Left lung (tissue), 4 donors: ENCODE measurements at regions not wholly inside any gene's neighbourhood (a gene's known extent, or its start where the extent isn't known, plus 50 kb on each side); places are given as distances from the start of the nearest gene placed in this dataset.
A peak's percentile ranks its signal among the peaks of the same experiment; 100 is the strongest.

Experiments used
- ATAC-seq: fragments of 200-7000 bp; cut with Tn5 transposase; one replicate; pipeline ENCODE4 v1.9.1; 2020; ENCODE audit warnings: moderate library complexity
- DNase-seq, 4 donors: peaks; one replicate each; pipeline ENCODE4 v3.0.0-alpha.2; 2013 to 2020
- H3K27ac ChIP-seq, 2 donors: fragments of 200-600 bp; sonication (generic) in 1 of 2; one replicate each; pipeline versions ENCODE4 v1.5.0 to v1.8.0; 2020 to 2021
- H3K27me3 ChIP-seq, 2 donors: fragments of 200-600 bp; sonication (generic) in 1 of 2; one replicate each; pipeline versions ENCODE4 v1.5.0 to v1.8.0; 2020 to 2021
- H3K36me3 ChIP-seq, 2 donors: fragments of 200-600 bp; sonication (generic) in 1 of 2; one replicate each; pipeline versions ENCODE4 v1.5.0 to v1.8.0; 2020 to 2021
- H3K4me1 ChIP-seq, 2 donors: fragments of 200-600 bp; one replicate each; pipeline ENCODE4 v1.8.0; 2021
- H3K4me3 ChIP-seq, 2 donors: fragments of 200-600 bp; sonication (generic) in 1 of 2; one replicate each; pipeline versions ENCODE4 v1.5.0 to v1.8.0; 2020 to 2021; ENCODE audit warnings: mild to moderate bottlenecking in 1 of 2
- H3K9me3 ChIP-seq, 2 donors: fragments of 200-600 bp; sonication (generic) in 1 of 2; one replicate each; pipeline versions ENCODE4 v1.5.0 to v1.8.0; 2020 to 2021
- CTCF ChIP-seq, 2 donors: fragments of 200-600 bp; sonication (generic) in 1 of 2; IDR thresholded peaks; one replicate each; pipeline versions ENCODE4 v1.5.0 to v1.8.0; 2021; ENCODE audit warnings: antibody characterized with exemption in 2 of 2
- intact Hi-C, 2 donors: fragments of 100-400 bp; cut with DNase I; formaldehyde crosslinking; loops; one replicate each; pipeline versions ENCODE4 v1.11.2 to v1.14.2; 2022
- donor health status: DM: no; HTN: yes; CAD: no.
- donor health status: DM: no; HTN: no; CAD: no.

GRCh38 chrX:8873956-8874355 is 72.8 kb upstream of the FAM9A start:
- H3K36me3 ChIP-seq = no peaks in the 10 kb centered on the region
- ATAC-seq (no peak), DNase-seq (no peak)
- H3K27ac ChIP-seq = no peak overlapping the region
- no peak for TF ChIP-seq CTCF (IDR thresholded peaks at IDR 0.05)
- H3K4me3 ChIP-seq = no peak overlapping the region
- H3K4me1 ChIP-seq = no peaks in the 10 kb centered on the region
- intact Hi-C loops = no loop called here
- no peaks in the 10 kb centered on the region for H3K9me3 ChIP-seq
- no peaks in the 10 kb centered on the region for H3K27me3 ChIP-seq

GRCh38 chrX:8873102-8873501 is 71.9 kb upstream of the FAM9A start:
- intact Hi-C loops = no loop called here
- ATAC-seq = no peak

GRCh38 chrX:8870411-8870810 is 69.2 kb upstream of the FAM9A start:
- no peaks in the 10 kb centered on the region for H3K4me1 ChIP-seq
- no peaks in the 10 kb centered on the region for H3K9me3 ChIP-seq
- no peak overlapping the region for H3K27ac ChIP-seq
- no peak for ATAC-seq
- DNase-seq = no peak
- H3K27me3 ChIP-seq = no peaks in the 10 kb centered on the region
- no peaks in the 10 kb centered on the region for H3K36me3 ChIP-seq
- no peak overlapping the region for H3K4me3 ChIP-seq
- no peak for TF ChIP-seq CTCF (IDR thresholded peaks at IDR 0.05)
- intact Hi-C loops = no loop called here

More at GRCh38 chrX:8873102-8873501, 71.9 kb upstream of the FAM9A start:
- Histone ChIP-seq H3K36me3 (no peaks in the 10 kb centered on the region), H3K4me1 (no peaks in the 10 kb centered on the region), H3K27me3 (no peaks in the 10 kb centered on the region), H3K9me3 (no peaks in the 10 kb centered on the region), H3K4me3 (no peak overlapping the region), H3K27ac (no peak overlapping the region)
- DNase-seq = no peak
- TF ChIP-seq CTCF (IDR thresholded peaks at IDR 0.05) = no peak

- Histone ChIP-seq H3K27me3 (no peaks in the 10 kb centered on the region), H3K9me3 (no peaks in the 10 kb centered on the region), H3K36me3 (no peaks in the 10 kb centered on the region), H3K4me1 (no peaks in the 10 kb centered on the region), H3K4me3 (no peak overlapping the region), H3K27ac (no peak overlapping the region)
- no peak for TF ChIP-seq CTCF (IDR thresholded peaks at IDR 0.05)
- intact Hi-C loops = no loop called here
- DNase-seq (no peak), ATAC-seq (no peak)
These were observed 68.6 kb upstream of the FAM9A start for GRCh38 chrX:8869812-8870211.

GRCh38 chrX:8868906-8869305 is 67.7 kb upstream of the FAM9A start:
- DNase-seq = peak in 1 of 4 donors; percentile 26
- intact Hi-C loops = no loop called here
- H3K27ac ChIP-seq = no peak overlapping the region

More at GRCh38 chrX:8868906-8869305, 67.7 kb upstream of the FAM9A start:
- Histone ChIP-seq H3K4me1 (no peaks in the 10 kb centered on the region), H3K36me3 (no peaks in the 10 kb centered on the region), H3K27me3 (no peaks in the 10 kb centered on the region), H3K4me3 (no peak overlapping the region), H3K9me3 (no peaks in the 10 kb centered on the region)
- peak; percentile 19 for ATAC-seq
- TF ChIP-seq CTCF (IDR thresholded peaks at IDR 0.05) = no peak
